HG03378 (cell line): ENCODE measurements at regions not wholly inside any gene's neighbourhood (a gene's known extent, or its start where the extent isn't known, plus 50 kb on each side); places are given as distances from the start of the nearest gene placed in this dataset.
"Not testable (repeated sequence)": the region's sequence is repeated elsewhere in the genome, so short reads cannot be mapped to it uniquely, and the experiment has no call there.

Experiments
- ATAC-seq: cut with Tn5 transposase; IDR thresholded peaks from one replicate; pipeline ENCODE4 v1.9.1; 2021; ENCODE audit warnings: mild to moderate bottlenecking, moderate library complexity; ENCODE audit not compliant: unreplicated experiment

DNA sequence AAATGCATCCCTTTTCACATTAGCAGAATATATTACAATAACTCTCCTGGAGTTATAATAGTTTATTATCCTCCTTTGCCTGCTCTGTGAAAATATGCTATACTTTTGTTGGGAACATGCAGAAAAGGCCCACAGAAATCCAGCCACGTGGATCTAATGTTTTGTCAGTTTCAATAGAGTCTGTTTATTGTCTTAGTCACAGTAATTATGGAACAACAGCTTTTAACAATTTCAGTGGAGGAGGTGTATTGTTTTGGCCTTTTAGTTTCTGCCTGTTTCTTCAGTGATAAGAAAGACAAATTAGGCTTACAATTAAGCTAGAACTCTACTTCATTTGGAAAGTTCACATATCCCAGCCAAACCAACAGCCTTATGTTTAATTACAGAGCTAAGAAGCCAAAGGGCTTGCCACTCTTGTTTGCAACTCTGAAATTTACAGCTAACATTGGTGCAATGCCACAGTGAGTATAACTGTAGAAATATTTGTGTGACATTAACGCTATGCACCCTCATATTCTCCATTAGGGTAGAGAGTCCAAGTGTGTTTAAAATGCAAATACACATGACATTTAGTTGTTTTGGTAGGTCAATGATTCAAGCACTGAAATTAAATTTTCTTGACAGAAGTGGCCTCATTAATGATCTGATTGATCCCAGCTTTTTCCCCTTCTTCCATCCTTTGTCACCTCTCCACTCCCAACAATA, 175.8 kb downstream of the USP46 start:
- no peak for ATAC-seq

DNA sequence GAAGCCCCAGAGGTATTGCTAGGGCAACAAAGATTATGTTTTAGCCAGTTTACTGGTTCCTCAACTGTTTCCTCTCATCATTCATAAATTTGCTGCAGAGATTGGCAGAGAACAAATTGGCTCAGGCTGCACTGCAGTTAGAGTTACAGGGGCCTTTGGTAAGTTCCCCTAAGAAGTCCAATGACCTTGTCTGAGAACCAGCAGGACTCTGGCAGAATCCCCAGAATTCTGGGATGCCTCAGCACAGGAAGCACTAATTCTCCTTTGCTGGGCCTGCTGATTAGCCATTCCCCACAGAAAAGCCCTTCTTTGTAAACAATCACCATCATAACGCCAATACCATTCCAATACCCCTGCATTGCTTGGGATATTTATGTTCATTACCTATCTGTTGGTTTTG, 151.3 kb downstream of the USP46 start:
- ATAC-seq, result no peak

DNA sequence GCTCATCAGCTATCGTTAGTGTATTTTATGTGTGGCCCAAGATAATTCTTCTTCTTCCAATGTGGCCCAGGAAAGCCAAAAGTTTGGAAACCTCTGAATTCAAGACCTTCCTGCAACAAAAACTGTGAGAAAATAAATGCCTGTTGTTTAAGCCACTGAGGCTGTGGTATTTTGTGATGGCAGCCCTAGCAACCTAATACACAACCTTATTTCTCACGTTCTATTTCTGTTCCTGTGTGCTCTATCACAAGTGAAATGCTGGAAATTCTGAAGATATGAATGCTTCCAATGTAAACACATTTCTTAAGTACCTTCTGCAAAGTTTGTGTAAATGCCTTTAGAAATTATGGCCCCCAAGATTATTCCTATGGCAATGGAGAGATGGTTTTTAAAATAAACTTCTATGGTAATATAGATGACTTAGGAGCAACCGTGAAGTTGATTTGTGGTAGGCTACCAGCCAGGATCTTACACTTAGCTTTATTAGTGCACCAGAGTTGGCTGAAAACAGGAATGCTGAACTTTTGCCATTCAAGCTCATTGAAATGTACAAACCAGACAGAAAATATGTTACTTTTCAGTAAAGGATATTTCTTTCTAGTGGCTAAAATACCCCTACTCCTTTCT, 148.0 kb downstream of the USP46 start:
- ATAC-seq, result no peak

DNA sequence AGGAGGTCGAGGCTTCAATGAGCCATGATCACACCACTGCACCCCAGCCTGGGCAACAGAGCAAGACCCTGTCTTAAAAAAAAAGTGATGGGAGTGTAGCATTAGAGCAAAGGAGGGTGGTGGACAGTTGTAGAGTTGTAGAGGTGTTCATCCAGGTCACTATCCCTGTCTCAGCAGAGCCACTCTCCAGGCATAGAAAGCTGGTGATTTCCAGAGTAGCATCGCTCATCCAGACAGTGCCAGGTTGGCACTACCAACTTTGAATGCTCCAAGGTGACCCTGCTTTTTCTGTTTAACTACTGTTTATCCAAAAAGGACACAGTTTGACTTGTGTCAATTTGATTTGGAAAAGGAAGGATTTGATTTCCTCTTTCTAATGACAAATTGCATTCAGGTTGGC, 147.3 kb downstream of the USP46 start:
- no peak for ATAC-seq

DNA sequence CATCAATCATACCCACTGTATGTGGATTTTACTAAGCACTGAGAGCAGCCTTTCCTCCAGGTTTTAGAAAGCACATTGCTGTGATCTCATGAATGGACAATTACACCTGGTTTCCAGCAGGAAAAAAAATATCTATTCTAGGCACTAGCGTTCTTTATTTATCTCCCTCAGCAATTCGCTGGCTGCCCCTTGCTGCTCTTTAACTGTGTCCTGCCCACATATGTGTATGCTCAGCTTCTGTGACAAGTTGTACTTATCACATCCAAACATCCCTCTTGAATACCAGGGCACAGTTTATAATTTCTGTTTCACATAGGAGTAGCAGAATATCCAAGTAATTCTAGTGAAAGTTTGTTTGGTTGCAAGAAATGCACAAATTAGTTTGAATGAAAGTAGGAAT, 146.8 kb downstream of the USP46 start:
- ATAC-seq, result no peak

DNA sequence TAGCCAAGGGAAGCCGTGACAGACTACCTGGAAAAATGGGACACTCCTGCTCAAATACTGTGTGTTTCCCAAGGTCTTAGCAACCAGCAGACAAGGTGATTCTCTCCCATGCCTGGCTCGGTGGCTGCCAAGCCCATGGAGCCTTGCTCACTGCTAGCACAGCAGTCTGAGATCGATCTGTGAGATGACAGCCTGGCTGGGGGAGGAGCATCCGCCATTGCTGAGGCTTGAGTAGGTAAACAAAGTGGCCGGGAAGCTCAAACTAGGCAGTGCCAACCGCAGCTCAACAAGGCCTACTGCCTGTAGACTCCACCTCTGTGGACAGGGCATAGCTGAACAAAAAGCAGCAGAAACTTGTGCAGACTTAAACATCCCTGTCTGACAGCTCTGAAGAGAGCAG, 137.0 kb downstream of the USP46 start:
- not testable (repeated sequence) for ATAC-seq

DNA sequence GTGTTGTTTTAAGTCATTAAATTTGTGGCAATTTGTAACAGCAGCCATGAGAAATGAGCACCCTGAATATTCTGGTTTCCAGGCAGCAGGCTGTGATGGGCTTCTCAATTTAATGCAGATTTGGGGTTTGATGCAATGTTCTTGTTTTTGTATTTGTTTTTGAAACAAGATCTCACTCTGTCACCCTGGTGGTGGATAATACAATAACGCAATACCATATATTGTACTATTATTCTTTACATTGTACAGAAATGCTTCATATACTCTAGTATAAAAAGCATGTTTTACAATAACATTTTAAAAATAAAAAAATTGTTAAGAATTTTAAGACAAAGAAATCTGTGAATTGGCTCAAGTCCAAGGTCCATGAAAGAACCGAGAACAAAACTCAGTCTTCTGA, 129.1 kb downstream of the USP46 start:
- ATAC-seq, result no peak

DNA sequence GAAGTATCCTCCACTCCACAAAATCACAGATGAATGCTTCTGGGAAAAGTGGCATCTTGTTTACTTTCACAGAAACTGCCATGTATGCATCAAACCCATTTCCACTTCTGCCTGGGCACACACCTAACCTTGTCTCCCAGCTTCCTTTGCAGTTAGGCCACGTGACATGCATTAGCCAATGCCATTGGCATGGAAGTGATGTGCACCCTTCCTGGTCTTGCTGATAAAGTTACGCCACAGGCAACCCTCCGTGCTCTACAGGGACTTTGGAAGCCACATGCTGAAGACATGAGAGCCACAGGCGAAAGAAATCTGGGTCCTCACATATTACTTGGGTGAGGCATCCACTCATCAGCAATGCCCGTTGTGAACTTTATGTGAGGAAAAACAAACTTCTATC, 123.3 kb downstream of the USP46 start:
- no peak for ATAC-seq
